Sigmoid colon (tissue), 6 donors: ENCODE measurements at regions not wholly inside any gene's neighbourhood (a gene's known extent, or its start where the extent isn't known, plus 50 kb on each side); places are given as distances from the start of the nearest gene placed in this dataset.

Experiments
- DNase-seq: peaks from one replicate; pipeline ENCODE4 v3.0.0-alpha.2; 2019
- H3K27ac ChIP-seq, 4 donors: fragments of 200-600 bp; sonication (generic); one replicate each; pipeline ENCODE4 v1.5.1; 2016 to 2019; ENCODE audit warnings: mild to moderate bottlenecking in 1 of 4
- H3K27me3 ChIP-seq, 3 donors: fragments of 200-600 bp; sonication (generic); one replicate each; pipeline ENCODE4 v1.5.1; 2019; ENCODE audit warnings: mild to moderate bottlenecking in 1 of 3
- H3K36me3 ChIP-seq, 4 donors: fragments of 200-600 bp; sonication (generic); one replicate each; pipeline ENCODE4 v1.5.1; 2016 to 2019
- H3K4me1 ChIP-seq, 4 donors: fragments of 200-600 bp; sonication (generic); one replicate each; pipeline ENCODE4 v1.5.1; 2017 to 2019
- H3K4me3 ChIP-seq, 4 donors: fragments of 200-600 bp; sonication (generic); one replicate each; pipeline ENCODE4 v1.5.1; 2017 to 2019; ENCODE audit warnings: mild to moderate bottlenecking in 2 of 4, moderate library complexity in 1 of 4
- H3K9me3 ChIP-seq, 4 donors: fragments of 200-600 bp in 3 of 4; sonication (generic) in 3 of 4; one replicate each; pipeline versions ENCODE4 v1.5.1 to v1.6.1; 2013 to 2019
- CTCF ChIP-seq, 4 experiments: fragments of 450-650 bp in 3 of 4; fragments of 200-600 bp in 1 of 4; IDR thresholded peaks; one replicate each; pipeline ENCODE4 v1.5.1; 2016 to 2019; ENCODE audit warnings: antibody characterized with exemption in 4 of 4, mild to moderate bottlenecking in 3 of 4, moderate library complexity in 2 of 4
- EP300 ChIP-seq, 4 donors: sonication (generic); formaldehyde crosslinking; IDR thresholded peaks; one replicate each; pipeline ENCODE4 v1.6.1; 2017; ENCODE audit warnings: antibody characterized with exemption in 4 of 4
- POLR2A ChIP-seq, 2 donors: fragments of 450-650 bp; IDR thresholded peaks; one replicate each; pipeline ENCODE4 v1.6.1; 2016; ENCODE audit warnings: antibody characterized with exemption in 2 of 2, mild to moderate bottlenecking in 2 of 2, moderate library complexity in 2 of 2
- POLR2AphosphoS5 ChIP-seq, 4 donors: sonication (generic); formaldehyde crosslinking; IDR thresholded peaks; one replicate each; pipeline ENCODE4 v1.6.1; 2017; ENCODE audit warnings: antibody characterized with exemption in 4 of 4
- WGBS, 2 donors: extraction: QIAGEN DNeasy Blood & Tissue Kit; methylation state at CpG; one replicate each; pipeline ENCODE4 v1.1.7; 2013; 5-methylcytosine and 5-hydroxymethylcytosine counted together
- intact Hi-C: fragments of 100-400 bp; cut with DNase I; formaldehyde crosslinking; loops from one replicate; pipeline ENCODE4 v1.15.1; 2023
- donor health status: healthy with polysubstance abuse.
- donor health status: healthy.

GRCh38 chr10:28945959-28946358 is 268.6 kb downstream of the BAMBI start:
- no peaks in the 10 kb centered on the region for H3K27me3 ChIP-seq
- intact Hi-C loops: no loop called here
- no peak for TF ChIP-seq POLR2AphosphoS5 (IDR thresholded peaks at IDR 0.05)
- no peak for TF ChIP-seq CTCF (IDR thresholded peaks at IDR 0.05)
- TF ChIP-seq EP300 (IDR thresholded peaks at IDR 0.05): no peak
- no peak for TF ChIP-seq POLR2A (IDR thresholded peaks at IDR 0.05)
- no peak overlapping the region for H3K4me3 ChIP-seq
- no peaks in the 10 kb centered on the region for H3K36me3 ChIP-seq
- 42 to 45% methylated on average over 1 of the region's 1 CpG for WGBS, 2 donors
- H3K9me3 ChIP-seq: no peaks in the 10 kb centered on the region
- no peak for DNase-seq
- peak overlapping the region in 1 of 4 donors; percentile 18 for H3K27ac ChIP-seq
- H3K4me1 ChIP-seq: peaks cover 0 to 11% (median 0%) of the 10 kb centered on the region in 4 donors

GRCh38 chr10:28946479-28946878 is 269.2 kb downstream of the BAMBI start:
- Histone ChIP-seq H3K27me3 (no peaks in the 10 kb centered on the region), H3K27ac (peak overlapping the region in 1 of 4 donors; percentile 18), H3K4me3 (no peak overlapping the region), H3K4me1 (peaks cover 0 to 11% (median 0%) of the 10 kb centered on the region in 4 donors), H3K36me3 (no peaks in the 10 kb centered on the region), H3K9me3 (no peaks in the 10 kb centered on the region)
- intact Hi-C loops: no loop called here
- TF ChIP-seq POLR2A (IDR thresholded peaks at IDR 0.05) (no peak), POLR2AphosphoS5 (IDR thresholded peaks at IDR 0.05) (no peak), CTCF (IDR thresholded peaks at IDR 0.05) (no peak), EP300 (IDR thresholded peaks at IDR 0.05) (no peak)
- no peak for DNase-seq
- 85 to 88% methylated on average over 2 of the region's 2 CpGs for WGBS, 2 donors

- TF ChIP-seq CTCF (IDR thresholded peaks at IDR 0.05) (no peak), POLR2AphosphoS5 (IDR thresholded peaks at IDR 0.05) (no peak), POLR2A (IDR thresholded peaks at IDR 0.05) (no peak), EP300 (IDR thresholded peaks at IDR 0.05) (no peak)
- no peaks in the 10 kb centered on the region for H3K27me3 ChIP-seq
- no peaks in the 10 kb centered on the region for H3K36me3 ChIP-seq
- DNase-seq: no peak
- no peaks in the 10 kb centered on the region for H3K9me3 ChIP-seq
- no peak overlapping the region for H3K27ac ChIP-seq
- no peak overlapping the region for H3K4me3 ChIP-seq
- intact Hi-C loops: no loop called here
- 65 to 70% methylated on average over 6 of the region's 6 CpGs for WGBS, 2 donors
- H3K4me1 ChIP-seq: peaks cover 0 to 11% (median 0%) of the 10 kb centered on the region in 4 donors
Measured at GRCh38 chr10:28947171-28947570, 269.9 kb downstream of the BAMBI start.

- no peak overlapping the region for H3K27ac ChIP-seq
- H3K27me3 ChIP-seq: no peaks in the 10 kb centered on the region
- H3K4me3 ChIP-seq: no peak overlapping the region
- DNase-seq: no peak
- H3K9me3 ChIP-seq: no peaks in the 10 kb centered on the region
- peaks cover 0 to 11% (median 0%) of the 10 kb centered on the region in 4 donors for H3K4me1 ChIP-seq
- H3K36me3 ChIP-seq: no peaks in the 10 kb centered on the region
- 74 to 92% methylated on average over 1 of the region's 1 CpG for WGBS, 2 donors
- intact Hi-C loops: no loop called here
- TF ChIP-seq CTCF (IDR thresholded peaks at IDR 0.05) (no peak), POLR2A (IDR thresholded peaks at IDR 0.05) (no peak), EP300 (IDR thresholded peaks at IDR 0.05) (no peak), POLR2AphosphoS5 (IDR thresholded peaks at IDR 0.05) (no peak)
Measured at GRCh38 chr10:28948046-28948445, 270.7 kb downstream of the BAMBI start.
